ENCODE measurements at regions not wholly inside any gene's neighbourhood (a gene's known extent, or its start where the extent isn't known, plus 50 kb on each side); places are given as distances from the start of the nearest gene placed in this dataset.

DNA sequence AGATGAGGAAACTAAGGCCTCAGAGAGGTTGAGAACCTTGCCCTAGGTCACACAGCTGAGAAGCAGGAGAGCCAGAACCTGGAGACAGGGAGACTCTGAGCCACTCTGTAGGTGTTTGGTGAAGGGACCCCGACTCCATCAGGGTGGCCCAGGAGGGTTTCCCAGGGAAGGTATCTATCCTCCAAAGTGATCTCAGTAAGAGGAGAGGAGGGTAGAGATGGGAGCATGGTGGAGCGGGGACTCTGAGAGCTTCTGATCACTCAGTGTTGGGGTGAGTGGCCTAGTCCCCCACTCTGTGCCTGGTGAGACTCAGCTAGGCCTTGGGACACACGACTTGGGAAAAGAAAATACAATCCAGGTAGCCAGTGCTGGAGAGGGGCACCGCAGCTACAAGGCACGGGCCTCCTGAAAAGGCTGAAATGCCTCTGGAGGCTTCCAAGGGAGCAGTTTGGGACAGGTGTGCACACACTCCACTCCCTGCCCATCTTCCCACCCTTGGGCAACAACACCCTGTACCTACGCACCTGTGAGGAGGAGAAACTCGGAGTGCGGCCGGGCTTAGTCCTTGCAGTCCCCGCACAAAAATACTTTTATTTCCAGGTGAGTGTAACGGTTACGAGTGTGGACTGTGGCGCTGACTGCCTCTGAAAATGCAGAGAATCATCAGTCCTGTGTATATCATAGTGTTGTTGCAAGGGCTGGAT is 80.8 kb downstream of the CAMK2N1 start:
- DNase-seq (ENCODE audit: extremely low read depth, low read depth, low spot score): no peak
